Activated CD4-positive, alpha-beta T cell treated with anti-CD3 and anti-CD28 coated beads, Interleukin-2, amount 50 U/mL, for 4 hours (primary cell): ENCODE measurements at regions not wholly inside any gene's neighbourhood (a gene's known extent, or its start where the extent isn't known, plus 50 kb on each side); places are given as distances from the start of the nearest gene placed in this dataset.
"Not testable (repeated sequence)": the region's sequence is repeated elsewhere in the genome, so short reads cannot be mapped to it uniquely, and the experiment has no call there.

Experiments
- DNase-seq, 2 experiments: peaks; one replicate each; pipeline ENCODE4 v3.0.0-alpha.2; 2020

DNA sequence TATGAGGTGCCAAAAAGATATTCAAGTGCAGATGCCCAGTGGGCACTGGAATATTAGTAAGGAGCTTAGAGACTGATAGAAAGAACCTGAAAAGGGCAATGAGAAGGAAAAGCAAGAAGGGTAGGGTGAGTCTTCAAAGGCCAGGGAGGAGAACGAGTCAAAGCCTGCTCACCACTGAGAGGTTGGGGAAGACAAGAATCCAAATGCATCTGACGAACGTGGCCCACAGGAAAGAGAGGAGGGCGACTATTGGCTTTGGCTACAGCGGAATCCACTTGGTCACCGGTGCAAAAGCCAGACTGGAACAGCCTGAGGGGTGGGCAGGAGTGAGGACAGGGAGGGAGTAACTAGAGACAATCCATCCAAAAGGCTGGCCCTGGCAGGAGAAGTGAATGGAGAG lies 216.7 kb upstream of the KLF14 start:
- DNase-seq, result no peak

DNA sequence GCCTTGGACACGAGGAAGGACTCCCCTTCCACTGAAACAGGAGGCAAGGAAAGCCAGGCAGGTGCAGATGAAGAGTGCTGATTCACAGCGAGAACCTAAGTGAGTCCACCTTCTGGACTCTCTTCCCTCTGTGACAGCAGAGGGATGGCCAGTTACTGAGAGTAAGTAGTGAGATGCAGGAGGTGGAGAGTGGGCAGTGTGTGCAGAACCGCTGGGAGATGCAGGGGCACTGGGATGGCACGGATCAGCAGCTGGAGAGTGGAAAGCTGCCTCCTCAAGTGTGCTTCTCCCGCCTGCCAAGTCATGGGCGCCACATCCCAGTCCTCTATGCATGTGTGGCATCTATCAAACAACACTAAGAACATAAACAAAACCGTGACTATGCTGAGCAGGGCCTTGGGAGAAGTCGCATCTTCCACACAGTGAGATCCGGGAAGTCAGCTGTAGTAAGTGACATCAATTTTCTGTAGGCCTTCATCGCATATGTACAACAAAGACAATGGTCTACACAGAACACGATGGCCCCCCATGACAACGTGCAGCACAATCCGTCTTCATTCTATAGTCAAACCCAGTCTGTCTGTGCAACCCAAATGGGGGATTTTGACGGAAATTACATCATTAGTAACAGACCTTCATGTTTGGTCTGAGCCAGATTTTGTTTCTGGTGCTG lies 217.4 kb upstream of the KLF14 start:
- DNase-seq, result no peak

DNA sequence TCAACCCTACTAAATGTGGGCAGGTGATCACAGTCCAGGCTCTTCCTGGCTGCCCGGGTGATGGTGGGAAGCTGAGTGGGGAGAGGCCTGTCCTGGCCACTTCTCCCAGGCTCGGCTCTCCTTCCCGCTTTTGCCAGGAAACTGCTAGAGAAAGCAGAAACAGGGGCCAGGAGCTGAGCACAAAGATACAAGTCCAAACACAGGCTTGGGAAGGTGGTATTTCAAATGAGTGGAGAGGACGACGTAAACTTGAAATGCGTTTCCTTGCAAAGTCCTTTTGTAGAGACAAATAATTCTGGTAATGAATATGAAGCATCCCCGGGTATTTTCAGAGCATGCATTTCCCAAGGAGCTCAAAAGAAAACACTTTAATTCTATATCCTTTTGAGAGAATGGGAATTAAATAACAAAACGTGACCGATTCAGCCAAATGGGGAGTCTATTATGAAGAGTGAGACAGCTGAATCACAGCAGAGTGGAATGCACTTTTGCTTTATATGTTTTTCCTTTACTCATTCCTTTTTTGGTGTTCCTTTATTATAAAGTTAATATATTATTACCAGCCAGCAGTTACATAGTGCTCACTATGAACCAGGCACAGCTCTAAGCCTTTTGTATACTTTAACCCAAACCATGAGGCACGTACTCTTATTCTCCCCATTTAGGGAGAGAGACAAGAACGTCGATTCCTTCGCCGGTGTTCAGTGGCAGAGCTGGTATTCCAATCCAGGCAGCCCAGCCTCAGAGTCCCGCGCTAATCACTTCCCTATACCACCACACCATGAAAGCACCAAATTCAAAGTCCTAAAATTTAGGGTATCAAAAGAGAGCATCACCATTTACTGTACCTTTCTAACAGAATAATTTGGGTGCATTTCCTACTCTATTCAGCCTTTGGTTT lies 218.2 kb upstream of the KLF14 start:
- no peak for DNase-seq

DNA sequence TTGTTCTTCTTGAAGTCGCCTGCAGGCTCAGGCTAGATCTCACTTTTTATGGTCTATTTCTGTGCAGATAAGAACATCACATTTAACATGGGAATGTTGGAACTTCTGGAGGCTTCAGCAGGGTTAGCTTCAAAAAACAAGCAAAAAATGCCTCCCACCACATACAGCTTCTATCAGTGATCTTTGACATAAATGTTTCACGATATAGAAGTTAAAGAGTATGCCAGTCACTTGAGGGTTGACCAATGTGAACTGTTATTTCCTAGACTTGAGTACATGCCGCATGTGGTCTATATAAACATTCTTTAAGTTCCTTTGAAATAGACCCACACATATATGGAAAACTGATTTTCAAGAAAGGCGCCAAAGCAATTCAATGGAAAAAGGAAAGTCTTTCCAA lies 219.2 kb upstream of the KLF14 start:
- DNase-seq, result no peak

DNA sequence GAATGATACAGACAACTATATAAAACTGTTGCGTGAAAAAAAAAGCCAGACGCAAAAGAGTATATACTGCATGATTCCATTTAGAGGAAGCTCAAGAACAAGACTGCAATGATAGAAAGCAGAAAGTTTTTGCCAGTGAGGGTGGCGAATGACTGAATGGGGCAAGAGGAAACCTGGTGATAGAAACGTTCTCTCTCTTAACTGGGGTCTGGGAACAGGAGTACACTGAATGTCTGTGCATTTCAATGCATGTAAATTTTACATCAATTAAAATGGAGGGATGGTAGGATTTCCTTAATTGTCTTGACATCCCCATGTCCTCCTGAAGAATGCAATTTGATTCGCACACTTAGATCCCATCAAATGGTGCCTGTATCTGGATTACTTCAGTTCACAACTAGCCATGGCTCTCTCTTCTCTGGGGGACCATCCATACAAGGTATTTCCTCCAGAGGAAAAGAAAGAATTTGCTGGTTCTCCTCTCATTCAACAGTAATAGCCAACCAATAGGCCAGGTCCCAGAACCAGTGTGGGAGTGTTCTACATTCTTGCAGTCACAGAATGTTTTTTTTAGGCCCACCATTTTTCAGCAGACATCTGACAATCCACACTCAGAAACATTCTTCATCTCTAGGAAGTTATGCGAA lies 221.0 kb upstream of the KLF14 start:
- no peak for DNase-seq

DNA sequence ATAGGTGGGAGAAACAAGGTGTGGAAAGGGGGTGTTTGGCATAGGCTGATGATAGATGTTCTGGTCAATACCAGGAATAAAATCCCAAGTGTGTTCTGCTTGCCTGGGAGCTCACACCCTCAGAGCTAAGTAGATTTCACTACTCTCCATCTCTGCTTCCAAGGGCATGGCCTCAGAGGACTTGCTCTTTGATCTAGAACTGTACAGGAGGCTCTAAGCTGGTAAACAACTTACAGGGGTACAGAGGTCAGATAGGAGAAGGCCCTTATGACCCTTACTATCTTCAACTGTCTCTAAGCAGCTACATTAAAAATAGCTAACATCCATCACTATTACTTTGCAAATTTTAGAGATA lies 221.5 kb upstream of the KLF14 start:
- DNase-seq, result no peak

DNA sequence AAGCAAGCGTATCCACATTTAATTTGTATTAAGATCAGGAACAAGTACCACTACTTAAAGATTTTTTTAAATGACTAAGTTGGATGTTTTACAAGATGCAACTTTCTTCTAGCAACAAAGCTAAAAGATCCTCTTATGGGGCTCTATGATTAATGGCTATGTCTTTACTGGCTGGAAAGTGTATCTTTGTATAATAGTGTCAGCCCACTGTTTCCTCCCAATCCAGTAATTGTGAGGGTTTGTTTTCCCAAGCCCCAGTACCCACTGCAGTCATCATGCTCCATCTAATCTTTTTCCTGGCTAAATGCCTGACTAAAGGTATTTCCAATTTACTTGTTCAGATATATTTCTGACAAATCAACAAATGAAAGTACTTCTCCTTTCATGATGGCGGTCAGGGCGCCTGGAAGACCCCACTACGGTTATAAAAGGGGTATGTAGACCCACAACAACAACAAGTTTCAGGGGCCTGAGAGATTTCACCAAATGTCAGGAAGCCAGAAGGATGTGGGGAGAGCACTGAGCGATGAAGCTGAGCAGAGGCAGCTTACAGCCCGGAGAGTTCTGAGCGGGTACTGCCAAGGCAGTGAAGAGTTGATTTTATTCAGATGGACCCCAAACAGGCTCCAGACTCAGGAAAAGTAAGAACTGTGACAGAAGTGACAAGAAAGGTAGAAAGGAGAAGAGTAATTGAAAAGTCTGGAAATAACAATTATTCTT lies 222.6 kb upstream of the KLF14 start:
- DNase-seq, result no peak

DNA sequence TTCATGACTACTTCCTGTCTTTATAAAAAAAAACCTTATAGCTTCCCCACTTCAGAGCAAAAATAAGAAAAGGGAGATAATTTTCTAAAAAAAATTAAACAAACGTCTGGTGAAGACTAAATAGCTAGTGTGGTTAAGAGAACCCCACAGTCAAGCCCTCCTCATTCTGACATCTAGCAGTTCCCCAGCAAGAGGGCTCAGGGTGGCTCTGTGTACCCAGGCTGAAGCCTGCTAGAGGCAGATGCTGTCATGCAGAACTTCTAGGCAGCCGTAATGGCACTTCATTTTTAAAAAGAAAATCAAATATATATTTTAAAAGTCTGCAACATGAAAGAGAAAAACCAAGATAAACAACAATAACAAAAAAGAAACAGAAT lies 223.1 kb upstream of the KLF14 start:
- DNase-seq, result no peak

DNA sequence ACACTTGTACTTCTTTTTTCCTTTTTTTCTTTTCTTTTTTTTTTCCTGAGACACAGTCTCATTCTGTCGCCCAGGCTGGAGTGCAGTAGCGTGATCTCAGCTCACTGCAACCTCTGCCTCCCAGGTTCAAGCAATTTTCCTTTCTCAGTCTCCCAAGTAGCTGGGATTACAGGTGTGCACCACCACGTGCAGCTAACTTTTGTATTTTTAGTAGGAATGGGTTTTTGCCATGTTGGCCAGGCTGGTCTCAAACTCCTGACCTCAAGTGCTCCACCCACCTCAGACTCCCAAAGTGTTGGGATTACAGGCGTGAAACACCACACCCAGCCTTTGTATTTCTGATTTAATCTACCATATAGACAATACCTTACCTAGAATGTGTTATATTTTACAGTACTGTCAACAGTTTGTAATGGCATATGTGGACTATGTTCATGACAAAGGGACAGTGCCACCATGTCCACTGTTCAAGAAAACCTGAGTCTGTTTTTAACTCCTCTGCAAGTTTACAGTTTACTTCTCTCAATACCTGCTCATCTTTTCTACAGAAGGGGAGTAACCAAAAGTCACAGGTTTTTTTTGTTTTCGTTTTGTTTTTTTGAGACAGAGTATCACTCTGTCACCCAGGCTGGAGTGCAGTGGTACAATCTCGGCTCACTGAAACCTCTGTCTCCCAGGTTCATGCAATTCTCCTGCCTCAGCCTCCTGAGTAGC lies 223.9 kb upstream of the KLF14 start:
- not testable (repeated sequence) for DNase-seq

DNA sequence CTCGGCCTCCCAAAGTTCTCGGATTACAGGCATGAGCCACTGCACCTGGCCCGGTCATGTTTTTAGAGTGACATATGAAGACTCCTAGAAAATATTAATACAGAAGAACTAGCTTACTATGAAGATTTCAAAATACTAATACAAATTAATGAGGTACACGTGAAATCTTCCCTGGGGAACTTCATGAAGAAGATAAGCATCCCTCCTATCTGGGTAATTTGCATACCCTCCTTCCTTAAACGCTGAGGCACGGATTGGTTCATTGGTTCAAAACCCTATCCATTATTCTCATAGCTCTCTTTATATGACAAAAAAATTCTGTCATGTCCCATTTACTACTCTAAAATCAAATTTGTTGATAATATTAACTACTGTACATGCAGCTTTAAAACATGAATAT lies 224.8 kb upstream of the KLF14 start:
- no peak for DNase-seq

DNA sequence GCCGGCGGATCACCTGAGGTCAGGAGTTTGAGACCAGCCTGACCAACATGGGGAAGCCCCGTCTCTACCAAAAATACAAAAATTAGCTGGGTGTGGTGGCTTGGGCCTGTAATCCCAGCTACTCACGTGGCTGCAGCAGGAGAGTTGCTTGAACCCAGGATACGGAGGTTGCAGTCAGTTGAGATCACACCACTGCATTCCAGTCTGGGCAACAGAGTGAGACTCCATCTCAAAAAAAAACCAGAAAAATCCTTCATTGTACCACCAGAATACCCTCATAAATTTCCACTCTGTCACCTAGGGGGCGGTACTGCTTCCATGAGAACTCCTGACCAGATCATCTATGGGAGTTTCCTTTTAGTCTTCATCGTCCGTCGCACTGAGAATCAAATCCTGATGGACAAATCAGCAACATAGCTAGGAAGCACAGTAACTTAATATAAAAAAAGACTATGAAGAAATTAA lies 225.8 kb upstream of the KLF14 start:
- peak in 1 of 2 experiments; percentile 45 for DNase-seq

DNA sequence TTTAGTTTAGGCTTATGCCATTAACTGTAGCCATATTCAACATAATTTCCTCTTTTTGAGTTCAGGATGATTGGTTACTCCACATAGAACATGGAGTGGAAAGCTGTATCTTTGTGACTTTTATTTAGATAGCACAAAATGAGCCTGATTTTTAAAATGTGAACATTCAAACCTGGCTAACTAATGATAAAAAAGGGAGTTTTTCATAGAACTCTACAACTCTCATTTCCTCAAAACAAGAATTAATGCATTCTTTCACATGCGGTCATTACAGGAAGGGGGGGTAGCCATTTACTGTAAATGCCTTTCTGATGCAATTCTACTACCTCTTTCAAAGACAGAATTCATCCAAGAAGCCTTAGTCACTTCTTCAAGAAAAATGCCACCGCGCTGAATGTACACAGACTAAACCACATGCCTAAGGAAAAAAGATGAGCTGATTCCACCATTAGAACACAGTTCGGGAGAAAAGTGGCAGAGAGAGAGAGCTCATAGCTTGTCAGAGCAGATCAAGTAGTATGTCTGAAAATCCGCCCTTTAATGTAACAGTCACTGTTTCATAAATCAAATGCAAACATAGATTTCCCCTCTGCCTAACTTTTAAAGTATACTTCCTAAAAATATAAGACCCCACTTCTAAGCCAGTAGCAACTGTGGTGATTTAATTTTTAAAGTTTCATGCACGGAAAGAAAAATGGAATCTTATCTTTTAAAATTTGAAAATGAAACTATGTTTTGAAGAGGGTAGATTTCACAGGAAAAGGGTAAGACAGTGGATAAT lies 226.4 kb upstream of the KLF14 start:
- DNase-seq, result peak; percentile 50 to 57

DNA sequence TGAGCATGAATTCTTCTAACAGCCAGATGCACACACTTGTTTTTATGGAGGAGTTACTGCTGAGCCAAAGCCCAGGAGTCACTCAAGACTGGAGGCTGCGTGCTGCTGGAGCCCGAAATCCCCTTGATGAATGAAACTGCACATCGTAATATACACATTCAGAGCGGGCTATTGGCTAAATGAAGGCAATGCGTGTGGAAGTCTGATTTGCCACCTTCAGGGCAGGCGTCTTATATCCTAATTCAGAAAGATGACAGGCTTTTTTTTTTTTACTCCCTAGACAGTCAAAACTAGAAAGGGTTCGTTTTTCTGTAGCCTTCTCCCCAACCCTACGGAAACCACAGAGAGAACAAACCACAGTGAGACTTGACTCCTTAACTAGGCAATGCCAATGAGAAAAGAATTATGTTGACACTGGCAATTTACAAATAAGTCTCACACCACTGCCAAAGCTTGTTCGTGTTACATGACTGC lies 227.2 kb upstream of the KLF14 start:
- peak; percentile 69 to 76 for DNase-seq

DNA sequence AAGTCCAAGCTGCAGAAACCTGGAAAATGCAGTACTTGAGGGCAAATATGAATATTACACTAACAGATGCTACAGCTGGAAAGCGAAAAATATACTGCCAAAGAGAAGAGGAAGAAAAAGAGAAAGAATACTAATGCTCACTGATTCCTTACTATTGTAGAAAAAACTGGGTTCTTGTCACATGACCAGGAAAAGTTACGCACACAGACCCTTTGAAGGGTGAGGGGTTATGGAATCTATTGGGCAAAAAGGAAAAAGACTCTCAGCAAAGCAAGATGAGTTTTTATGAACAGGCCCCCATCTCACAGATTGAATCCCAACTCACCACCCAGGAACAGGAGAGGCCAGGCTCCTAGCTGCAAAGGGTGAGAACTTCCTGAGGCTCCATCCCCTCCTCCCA lies 228.1 kb upstream of the KLF14 start:
- DNase-seq, result no peak

DNA sequence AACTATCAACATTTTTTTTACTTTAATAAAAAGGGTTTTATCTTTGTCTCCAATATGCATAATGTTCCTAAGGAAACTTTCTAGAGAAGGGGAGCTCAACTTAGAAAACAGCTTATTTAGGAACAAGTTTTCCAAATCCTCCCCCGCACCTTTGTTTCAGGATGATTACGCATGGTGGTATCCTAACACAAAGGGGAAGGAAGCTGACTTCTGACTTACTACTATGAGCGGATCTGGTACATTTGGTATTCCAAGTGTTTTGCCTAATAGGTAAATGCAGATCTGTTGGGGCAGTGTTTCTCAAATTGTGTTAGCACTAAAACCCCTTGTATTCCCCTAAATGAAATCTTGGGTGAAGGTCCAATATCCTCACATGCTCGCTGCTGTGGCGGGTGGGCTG lies 229.3 kb upstream of the KLF14 start:
- DNase-seq, result no peak

DNA sequence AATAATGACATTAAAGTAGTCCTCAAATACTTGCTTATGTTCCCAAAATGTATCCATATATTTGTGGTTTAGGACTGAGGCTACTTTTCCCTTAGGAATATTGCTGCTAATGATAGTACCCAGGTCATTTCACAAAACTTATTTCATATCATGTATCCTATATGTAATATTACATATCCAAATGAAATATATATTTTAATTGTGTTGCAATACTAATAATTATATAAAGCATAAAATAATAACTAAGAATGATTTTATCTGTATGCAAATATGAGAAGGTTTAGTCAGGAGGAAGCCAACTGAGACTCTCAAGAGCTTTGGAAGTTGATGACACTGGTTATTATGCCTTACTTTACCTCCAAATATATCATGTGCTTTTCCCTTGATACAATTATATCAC lies 231.5 kb upstream of the KLF14 start:
- no peak for DNase-seq

DNA sequence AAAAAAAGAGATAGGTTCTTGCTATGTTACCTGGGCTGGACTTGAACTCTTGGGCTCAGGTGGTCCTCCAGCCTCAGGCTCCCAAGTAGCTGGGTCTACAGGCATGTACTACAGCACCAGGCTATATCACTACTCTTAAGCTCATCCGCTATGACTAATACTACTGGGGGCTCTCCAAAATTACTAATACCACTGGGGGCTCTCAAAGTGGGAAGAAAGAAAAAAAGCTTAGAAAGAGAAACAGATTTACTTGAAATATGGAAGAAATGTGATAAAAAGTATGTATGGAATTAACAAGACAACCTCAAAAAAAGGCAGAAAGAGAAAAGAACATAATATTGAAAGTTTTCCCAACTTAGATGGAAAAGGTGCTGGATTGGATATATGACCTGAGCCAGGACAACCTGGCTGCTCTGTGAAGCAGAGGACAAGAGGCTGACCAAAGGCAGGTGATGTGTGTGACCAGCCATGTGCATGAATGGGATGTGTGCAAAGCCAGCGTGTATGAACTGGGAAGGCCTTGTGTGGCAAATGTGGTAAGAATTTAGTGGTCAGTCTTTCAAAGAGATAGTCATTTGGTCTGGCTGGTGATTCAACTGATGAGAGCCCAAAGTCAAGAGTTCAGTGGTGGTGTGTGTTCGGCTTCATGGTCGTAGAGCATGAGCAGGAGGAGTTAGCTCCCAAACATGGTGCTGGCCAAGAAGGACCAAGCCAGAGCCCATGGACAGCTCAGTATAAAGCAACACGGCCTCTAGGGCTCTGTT lies 232.4 kb upstream of the KLF14 start:
- DNase-seq, result no peak

DNA sequence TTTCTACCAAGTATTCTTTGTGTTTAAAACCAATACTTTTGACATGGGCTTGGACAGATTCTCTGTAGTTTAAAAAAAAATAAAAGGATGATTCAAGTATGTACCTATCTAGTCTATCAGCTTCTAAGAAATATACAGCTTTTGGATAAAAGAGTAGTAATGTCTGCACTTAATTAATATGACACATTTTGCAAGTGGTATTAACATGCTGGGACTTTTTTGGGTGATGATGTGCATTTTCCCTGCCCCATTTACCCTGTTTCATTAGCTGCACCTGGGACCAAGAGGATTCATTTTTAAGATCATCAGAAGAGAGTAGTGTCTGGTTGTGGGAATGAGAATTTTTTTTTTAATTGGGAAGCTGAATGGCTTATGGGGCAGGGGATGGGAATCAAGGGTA lies 236.2 kb upstream of the KLF14 start:
- DNase-seq, result peak in 1 of 2 experiments; percentile 51

DNA sequence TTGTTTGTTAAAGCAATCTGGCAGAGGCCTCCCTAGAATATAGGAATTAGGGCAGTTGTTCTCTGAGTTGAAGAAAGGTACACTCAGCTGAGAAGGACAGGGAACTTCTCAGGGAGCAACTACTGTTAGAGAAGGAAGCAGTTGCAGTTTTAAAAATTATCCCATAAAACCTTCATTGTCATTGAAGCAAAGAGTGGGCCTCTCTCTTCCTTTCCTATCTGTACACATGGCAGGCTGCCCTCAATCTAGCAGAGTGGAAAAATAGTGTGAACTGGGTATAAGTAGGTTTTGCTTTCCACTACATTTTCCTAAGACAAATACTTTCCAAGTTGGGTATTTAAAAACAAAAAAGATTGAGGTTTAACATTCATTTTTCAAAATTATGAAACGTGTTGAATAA lies 236.7 kb upstream of the KLF14 start:
- DNase-seq, result peak in 1 of 2 experiments; percentile 23

DNA sequence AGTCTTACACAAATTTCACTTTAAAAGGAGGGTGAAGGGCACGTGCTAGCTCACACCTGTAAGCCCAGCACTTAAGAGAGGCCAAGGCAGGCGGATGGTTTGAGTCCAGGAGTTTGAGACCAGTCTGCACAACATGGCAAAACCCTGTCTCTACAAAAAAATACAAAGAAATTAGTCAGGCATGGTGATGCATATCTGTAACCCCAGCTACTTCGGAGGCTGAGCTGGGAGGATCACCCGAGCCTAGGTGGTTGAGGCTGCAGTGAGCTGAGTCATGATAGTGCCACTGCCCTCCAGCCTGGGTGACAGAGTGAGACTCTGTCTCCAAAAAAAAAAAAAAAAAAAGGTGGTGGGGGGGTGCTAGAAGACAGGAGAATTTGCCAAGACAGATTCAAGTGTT lies 237.3 kb upstream of the KLF14 start:
- DNase-seq, result peak; percentile 53 to 61

DNA sequence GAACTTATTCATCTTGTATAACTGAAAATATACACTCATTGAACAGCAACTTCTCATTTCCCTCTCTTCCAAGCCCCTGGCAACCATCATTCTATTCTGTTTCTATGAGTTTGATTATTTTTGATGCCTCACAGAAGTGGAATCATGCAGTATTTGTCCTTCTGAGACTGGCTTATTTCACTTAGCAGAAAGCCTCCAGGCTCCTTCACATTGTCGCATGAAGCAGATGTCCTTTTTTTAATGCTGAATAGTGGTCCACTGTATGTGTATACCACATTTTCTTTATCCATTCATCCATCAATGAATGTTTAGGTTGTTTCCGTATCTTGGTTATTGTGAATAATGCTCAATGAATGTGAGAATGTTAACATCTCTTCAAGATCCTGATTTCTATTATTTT lies 238.2 kb upstream of the KLF14 start:
- DNase-seq, result no peak
